Stimulated activated naive CD4-positive, alpha-beta T cell treated with Interleukin-2 at 50 U/mL for 16 hours (primary cell): ENCODE measurements at regions not wholly inside any gene's neighbourhood (a gene's known extent, or its start where the extent isn't known, plus 50 kb on each side); places are given as distances from the start of the nearest gene placed in this dataset.
"Not testable (repeated sequence)": the region's sequence is repeated elsewhere in the genome, so short reads cannot be mapped to it uniquely, and the experiment has no call there.

ENCODE experiments used
- DNase-seq: peaks from one replicate; lab custom pipeline; 2025; lab: John Stamatoyannopoulos, UW

GRCh38 chr5:82425591-82425990 is 147.4 kb upstream of the RPS23 start:
- DNase-seq, result no peak

- DNase-seq, result no peak
Measured at GRCh38 chr5:82424211-82424610, 146.1 kb upstream of the RPS23 start.

GRCh38 chr5:82422751-82423181 is 144.6 kb upstream of the RPS23 start:
- DNase-seq, result no peak

- no peak for DNase-seq
Measured at GRCh38 chr5:82422001-82422740, 144.0 kb upstream of the RPS23 start.

GRCh38 chr5:82421119-82421518 is 143.0 kb upstream of the RPS23 start:
- DNase-seq, result no peak

- DNase-seq, result not testable (repeated sequence)
Measured at GRCh38 chr5:82420524-82420923, 142.4 kb upstream of the RPS23 start.

- DNase-seq, result no peak
Measured at GRCh38 chr5:82419559-82420332, 141.6 kb upstream of the RPS23 start.

GRCh38 chr5:82418608-82418950 is 140.4 kb upstream of the RPS23 start:
- DNase-seq, result no peak

GRCh38 chr5:82417776-82418607 is 139.8 kb upstream of the RPS23 start:
- no peak for DNase-seq

- DNase-seq, result no peak
Measured at GRCh38 chr5:82416512-82416911, 138.4 kb upstream of the RPS23 start.

- no peak for DNase-seq
Measured at GRCh38 chr5:82414041-82414388, 135.9 kb upstream of the RPS23 start.

GRCh38 chr5:82413302-82414040 is 135.3 kb upstream of the RPS23 start:
- no peak for DNase-seq

- no peak for DNase-seq
Measured at GRCh38 chr5:82408033-82408432, 129.9 kb upstream of the RPS23 start.

- DNase-seq, result no peak
Measured at GRCh38 chr5:82406205-82406773, 128.1 kb upstream of the RPS23 start.

GRCh38 chr5:82405618-82406204 is 127.6 kb upstream of the RPS23 start:
- DNase-seq, result no peak

- DNase-seq, result no peak
Measured at GRCh38 chr5:82405161-82405560, 127.0 kb upstream of the RPS23 start.

- DNase-seq, result no peak
Measured at GRCh38 chr5:82404382-82404945, 126.3 kb upstream of the RPS23 start.

GRCh38 chr5:82403724-82404123 is 125.6 kb upstream of the RPS23 start:
- no peak for DNase-seq

- DNase-seq, result no peak
Measured at GRCh38 chr5:82403026-82403425, 124.9 kb upstream of the RPS23 start.

- DNase-seq, result no peak
Measured at GRCh38 chr5:82399111-82399510, 121.0 kb upstream of the RPS23 start.

- no peak for DNase-seq
Measured at GRCh38 chr5:82397741-82398320, 119.7 kb upstream of the RPS23 start.
